B cell (primary cell): ENCODE measurements at regions not wholly inside any gene's neighbourhood (a gene's known extent, or its start where the extent isn't known, plus 50 kb on each side); places are given as distances from the start of the nearest gene placed in this dataset.

ENCODE experiments used
- ATAC-seq: fragments of 200-7000 bp; cut with Tn5 transposase; one replicate; pipeline ENCODE4 v1.10.0; 2021; ENCODE audit warnings: low read depth, mild to moderate bottlenecking, moderate number of reproducible peaks, moderate library complexity
- CTCF ChIA-PET: fragments of 350-600 bp; sonication (Branson Sonifier 250); formaldehyde crosslinking; loops from one replicate; lab custom pipeline; 2021; ENCODE audit warnings: antibody characterized with exemption, inconsistent platforms; lab: Charles Lee
- POLR2A ChIA-PET: fragments of 350-600 bp; sonication (Branson Sonifier 250); formaldehyde crosslinking; loops from one replicate; lab custom pipeline; 2021; ENCODE audit warnings: antibody characterized with exemption; lab: Charles Lee
- DNase-seq: peaks from one replicate; pipeline ENCODE4 v3.0.0; 2013
- H2AFZ ChIP-seq: 2 replicates; pipeline ENCODE4 v1.6.1; 2012; ENCODE audit warnings: mild to moderate bottlenecking, low read depth, low read length; ENCODE audit not compliant: insufficient read depth, poor library complexity, severe bottlenecking
- H3K27ac ChIP-seq, 2 donors: 1 replicate in 1 of 2; 2 replicates in 1 of 2; pipeline ENCODE4 v1.5.1; 2012 to 2013; ENCODE audit warnings: low read length in 2 of 2, mild to moderate bottlenecking in 2 of 2, moderate library complexity in 1 of 2
- H3K27me3 ChIP-seq, 4 experiments: fragments of 200-600 bp in 1 of 4; sonication (generic) in 1 of 4; replicated peaks in 1 of 4; 1 replicate in 2 of 4; 2 replicates in 2 of 4; pipeline versions ENCODE4 v1.6.1 to v1.7.0; 2013 to 2016; ENCODE audit warnings: low read length in 3 of 4, mild to moderate bottlenecking in 2 of 4, mixed read lengths in 1 of 4, moderate library complexity in 1 of 4; ENCODE audit not compliant: insufficient read depth in 4 of 4, control insufficient read depth in 3 of 4; ENCODE audit errors: control extremely low read depth in 1 of 4
- H3K36me3 ChIP-seq, 2 experiments: replicated peaks in 1 of 2; 1 replicate in 1 of 2; 2 replicates in 1 of 2; pipeline versions ENCODE4 v1.6.1 to v1.7.1; 2013; ENCODE audit warnings: low read length in 1 of 2; ENCODE audit not compliant: insufficient read depth in 2 of 2, control insufficient read depth in 1 of 2; ENCODE audit errors: control extremely low read depth in 1 of 2, extremely low read depth in 1 of 2
- H3K4me1 ChIP-seq, 2 donors: fragments of 200-600 bp in 1 of 2; sonication (generic) in 1 of 2; 1 replicate in 1 of 2; 2 replicates in 1 of 2; pipeline versions ENCODE4 v1.5.1 to v1.6.1; 2013 to 2017; ENCODE audit warnings: low read length in 2 of 2; ENCODE audit not compliant: control insufficient read depth in 2 of 2, insufficient read depth in 2 of 2
- H3K4me2 ChIP-seq: replicated peaks from 2 replicates; pipeline ENCODE3; 2012; ENCODE audit warnings: mild to moderate bottlenecking, low read depth, low read length; ENCODE audit not compliant: poor library complexity, severe bottlenecking
- H3K4me3 ChIP-seq, 5 experiments: fragments of 200-600 bp in 1 of 5; sonication (generic) in 1 of 5; 1 replicate in 3 of 5; 2 replicates in 2 of 5; pipeline versions ENCODE4 v1.5.1 to v1.7.0; 2011 to 2016; ENCODE audit warnings: low read length in 4 of 5, mild to moderate bottlenecking in 4 of 5, low read depth in 2 of 5, control low read depth in 1 of 5, moderate library complexity in 1 of 5; ENCODE audit not compliant: insufficient read depth in 1 of 5; ENCODE audit errors: control extremely low read depth in 1 of 5, extremely low read depth in 1 of 5
- H3K79me2 ChIP-seq: fragments of 200-600 bp; sonication (generic); one replicate; pipeline ENCODE4 v1.6.0; 2016; ENCODE audit warnings: low read length; ENCODE audit not compliant: control insufficient read depth, insufficient read depth
- H3K9ac ChIP-seq: fragments of 200-600 bp; sonication (generic); 2 replicates; pipeline ENCODE4 v1.6.1; 2017; ENCODE audit warnings: mild to moderate bottlenecking, low read length, moderate library complexity
- H3K9me3 ChIP-seq, 3 donors: one replicate each; pipeline versions ENCODE4 v1.6.1 to v1.7.1; 2013; ENCODE audit warnings: low read length in 2 of 3; ENCODE audit not compliant: control insufficient read depth in 2 of 3, insufficient read depth in 1 of 3; ENCODE audit errors: control extremely low read depth in 1 of 3
- H4K20me1 ChIP-seq: 2 replicates; pipeline ENCODE4 v1.6.0; 2012; ENCODE audit warnings: mild to moderate bottlenecking, low read length; ENCODE audit not compliant: insufficient read depth, control insufficient read depth, poor library complexity, severe bottlenecking
- H3K27ac Mint-ChIP-seq: one replicate; pipeline ENCODE4 v1.8.0; 2021; ENCODE audit warnings: mixed read lengths
- H3K27me3 Mint-ChIP-seq: one replicate; pipeline ENCODE4 v1.8.0; 2021; ENCODE audit warnings: mixed read lengths
- H3K4me1 Mint-ChIP-seq: one replicate; pipeline ENCODE4 v1.8.0; 2021; ENCODE audit warnings: mixed read lengths
- H3K4me3 Mint-ChIP-seq: one replicate; pipeline ENCODE4 v1.8.0; 2021; ENCODE audit warnings: mixed read lengths
- H3K9me3 Mint-ChIP-seq: one replicate; pipeline ENCODE4 v1.8.0; 2022; ENCODE audit warnings: mixed read lengths; ENCODE audit not compliant: insufficient read depth
- CTCF ChIP-seq: fragments of 200-600 bp; IDR thresholded peaks from one replicate; pipeline ENCODE4 v1.8.0; 2022; ENCODE audit warnings: antibody characterized with exemption, mild to moderate bottlenecking
- EZH2 ChIP-seq: IDR thresholded peaks from 2 replicates; pipeline ENCODE4 v1.6.1; 2012; ENCODE audit warnings: borderline replicate concordance, low read depth, mild to moderate bottlenecking, moderate library complexity, low read length; ENCODE audit not compliant: insufficient read depth, poor library complexity, severe bottlenecking
- WGBS: methylation state at CpG from one replicate; pipeline ENCODE4 v1.1.5; 2013; ENCODE audit warnings: missing lambda C conversion rate; ENCODE audit not compliant: insufficient coverage; 5-methylcytosine and 5-hydroxymethylcytosine counted together
- intact Hi-C: fragments of 100-400 bp; cut with micrococcal nuclease; formaldehyde crosslinking; loops from one replicate; pipeline ENCODE4 v1.10.0; 2022

GRCh38 chr3:81920816-81921215, 159.4 kb upstream of the GBE1 start:
- H3K27me3 ChIP-seq, result no peaks in the 10 kb centered on the region
- H3K36me3 ChIP-seq, result no peaks in the 10 kb centered on the region
- H3K4me1 ChIP-seq, result no peaks in the 10 kb centered on the region
- no peak overlapping the region for H3K4me2 ChIP-seq
- H3K4me1 Mint-ChIP-seq, result no peaks in the 10 kb centered on the region
- no peak overlapping the region for H3K4me3 ChIP-seq
- H3K27me3 Mint-ChIP-seq, result no peaks in the 10 kb centered on the region
- no peaks in the 10 kb centered on the region for H3K79me2 ChIP-seq
- ATAC-seq (no peak), DNase-seq (no peak)
- WGBS, result no CpG with 5 or more reads among the region's 1 CpG
- TF ChIP-seq EZH2 (no peak), CTCF (no peak)
- no peaks in the 10 kb centered on the region for H4K20me1 ChIP-seq
- no peak overlapping the region for H3K4me3 Mint-ChIP-seq
- intact Hi-C loops, result no loop called here
- no peak overlapping the region for H3K27ac ChIP-seq
- ChIA-PET CTCF (interaction anchor here (1.5 to 2.1 kb wide), 2 partner anchors 9 to 11 kb away, joined by 5 to 6 read pairs; no protein-coding TSS in a partner anchor), POLR2A (no interaction called here)
- no peaks in the 10 kb centered on the region for H3K9me3 Mint-ChIP-seq
- H3K9me3 ChIP-seq, result no peaks in the 10 kb centered on the region
- H3K9ac ChIP-seq, result no peak overlapping the region
- H2AFZ ChIP-seq, result no peak overlapping the region
- no peak overlapping the region for H3K27ac Mint-ChIP-seq

GRCh38 chr3:81916890-81917289, 155.4 kb upstream of the GBE1 start:
- CTCF ChIA-PET, result no interaction called here
- Mint-ChIP-seq H3K4me3 (no peak overlapping the region), H3K4me1 (no peaks in the 10 kb centered on the region), H3K9me3 (no peaks in the 10 kb centered on the region), H3K27me3 (no peaks in the 10 kb centered on the region), H3K27ac (no peak overlapping the region)
- Histone ChIP-seq H3K9ac (no peak overlapping the region), H3K27ac (no peak overlapping the region), H4K20me1 (no peaks in the 10 kb centered on the region), H3K4me3 (no peak overlapping the region), H3K79me2 (no peaks in the 10 kb centered on the region), H3K4me1 (no peaks in the 10 kb centered on the region), H3K27me3 (no peaks in the 10 kb centered on the region), H3K4me2 (no peak overlapping the region), H3K9me3 (no peaks in the 10 kb centered on the region), H3K36me3 (no peaks in the 10 kb centered on the region), H2AFZ (no peak overlapping the region)
- intact Hi-C loops, result no loop called here
- WGBS, result no CpG with 5 or more reads among the region's 1 CpG
- POLR2A ChIA-PET, result no interaction called here
- no peak for ATAC-seq
- TF ChIP-seq EZH2 (no peak), CTCF (no peak)
- no peak for DNase-seq
